Calu3 (cell line): ENCODE measurements at regions not wholly inside any gene's neighbourhood (a gene's known extent, or its start where the extent isn't known, plus 50 kb on each side); places are given as distances from the start of the nearest gene placed in this dataset.
"Not testable (repeated sequence)": the region's sequence is repeated elsewhere in the genome, so short reads cannot be mapped to it uniquely, and the experiment has no call there.

Experiments used
- BruUV-seq: library from RNA; stranded (reverse); fragments of 400-500 nt; replicated peaks from 2 replicates; lab custom pipeline; 2021; lab: Mats Ljungman, UMichigan
- CTCF ChIA-PET: fragments of 300-600 bp; sonication (Branson Sonifier 250); formaldehyde crosslinking; loops from one replicate; lab custom pipeline; 2022; ENCODE audit warnings: antibody characterized with exemption; lab: Charles Lee
- DNase-seq: peaks from one replicate; pipeline ENCODE4 v3.0.0; 2022
- H3K27ac Mint-ChIP-seq: one replicate; pipeline ENCODE4 v1.8.0; 2022; ENCODE audit warnings: mixed read lengths; ENCODE audit not compliant: unreplicated experiment
- H3K27me3 Mint-ChIP-seq: one replicate; pipeline ENCODE4 v1.8.0; 2022; ENCODE audit warnings: mixed read lengths; ENCODE audit not compliant: unreplicated experiment
- H3K36me3 Mint-ChIP-seq: one replicate; pipeline ENCODE4 v1.8.0; 2022; ENCODE audit warnings: mild to moderate bottlenecking, moderate library complexity, mixed read lengths; ENCODE audit not compliant: insufficient read depth, unreplicated experiment
- H3K4me1 Mint-ChIP-seq: one replicate; pipeline ENCODE4 v1.8.0; 2022; ENCODE audit warnings: mild to moderate bottlenecking, low read depth, mixed read lengths; ENCODE audit not compliant: unreplicated experiment
- H3K4me3 Mint-ChIP-seq: one replicate; pipeline ENCODE4 v1.8.0; 2022; ENCODE audit warnings: mild to moderate bottlenecking, low read depth, moderate library complexity, mixed read lengths; ENCODE audit not compliant: unreplicated experiment
- H3K9me3 Mint-ChIP-seq: one replicate; pipeline ENCODE4 v1.8.0; 2022; ENCODE audit warnings: low read depth, mixed read lengths; ENCODE audit not compliant: unreplicated experiment
- intact Hi-C: fragments of 100-400 bp; cut with micrococcal nuclease; formaldehyde crosslinking; loops from one replicate; pipeline ENCODE4 v1.10.0; 2022; ENCODE audit not compliant: unreplicated experiment
- TF ChIP-seq, protein P1 (sequence below): fragments of 200-600 bp; IDR thresholded peaks from one replicate; pipeline ENCODE4 v1.8.0; 2022; ENCODE audit warnings: antibody characterized with exemption; ENCODE audit not compliant: unreplicated experiment

DNA sequence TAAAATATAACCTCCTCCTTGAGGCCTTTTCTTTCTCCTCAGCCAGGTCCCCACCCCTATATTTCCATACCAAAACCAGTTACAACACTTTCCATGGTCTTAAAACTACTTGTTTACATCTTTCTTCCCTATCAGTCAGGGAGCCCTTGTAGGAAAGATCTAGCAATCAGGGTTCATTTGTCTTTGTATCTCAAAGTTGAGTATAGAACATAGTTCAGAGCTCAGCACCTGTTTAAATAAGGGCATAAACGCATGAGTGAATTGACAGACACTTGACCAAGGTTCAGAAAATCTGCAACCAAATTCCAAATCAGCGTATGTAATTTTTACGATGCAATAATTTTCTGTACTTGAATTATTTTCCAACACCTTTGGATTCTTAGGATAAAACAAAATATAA, 352.2 kb upstream of the MAGEB16 start:
- Mint-ChIP-seq H3K4me1 (peaks cover 21% of the 10 kb centered on the region), H3K9me3 (peaks cover 4% of the 10 kb centered on the region), H3K4me3 (no peak overlapping the region), H3K36me3 (peaks cover 6% of the 10 kb centered on the region), H3K27ac (peak overlapping the region; percentile 91), H3K27me3 (no peaks in the 10 kb centered on the region)
- TF ChIP-seq, protein P1, sequence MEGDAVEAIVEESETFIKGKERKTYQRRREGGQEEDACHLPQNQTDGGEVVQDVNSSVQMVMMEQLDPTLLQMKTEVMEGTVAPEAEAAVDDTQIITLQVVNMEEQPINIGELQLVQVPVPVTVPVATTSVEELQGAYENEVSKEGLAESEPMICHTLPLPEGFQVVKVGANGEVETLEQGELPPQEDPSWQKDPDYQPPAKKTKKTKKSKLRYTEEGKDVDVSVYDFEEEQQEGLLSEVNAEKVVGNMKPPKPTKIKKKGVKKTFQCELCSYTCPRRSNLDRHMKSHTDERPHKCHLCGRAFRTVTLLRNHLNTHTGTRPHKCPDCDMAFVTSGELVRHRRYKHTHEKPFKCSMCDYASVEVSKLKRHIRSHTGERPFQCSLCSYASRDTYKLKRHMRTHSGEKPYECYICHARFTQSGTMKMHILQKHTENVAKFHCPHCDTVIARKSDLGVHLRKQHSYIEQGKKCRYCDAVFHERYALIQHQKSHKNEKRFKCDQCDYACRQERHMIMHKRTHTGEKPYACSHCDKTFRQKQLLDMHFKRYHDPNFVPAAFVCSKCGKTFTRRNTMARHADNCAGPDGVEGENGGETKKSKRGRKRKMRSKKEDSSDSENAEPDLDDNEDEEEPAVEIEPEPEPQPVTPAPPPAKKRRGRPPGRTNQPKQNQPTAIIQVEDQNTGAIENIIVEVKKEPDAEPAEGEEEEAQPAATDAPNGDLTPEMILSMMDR = no peak
- no peak for DNase-seq
- intact Hi-C loops = loop anchor here (10.0 kb wide), 1 partner anchor 791 kb away; the partner anchor contains the start of gene TMEM47
- CTCF ChIA-PET = no interaction called here
- BruUV-seq = no TSS peak

DNA sequence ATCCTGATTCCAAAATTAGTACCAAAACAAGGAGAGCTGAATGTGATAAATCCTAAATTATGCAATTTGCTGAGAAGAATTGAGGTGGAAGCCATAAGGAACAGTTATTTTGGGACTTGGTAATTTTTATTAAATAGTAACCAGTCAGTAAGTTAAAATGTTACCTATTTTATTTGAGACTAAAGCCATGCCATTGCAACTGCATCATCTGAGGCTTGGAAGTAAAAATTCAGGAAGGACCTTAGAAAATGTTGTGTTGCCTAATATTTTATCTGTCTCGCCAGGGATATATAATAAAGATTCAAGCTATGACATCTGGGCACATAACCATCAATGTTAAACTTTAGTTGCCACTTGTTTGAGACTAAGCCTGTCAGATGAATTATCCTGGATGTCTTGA, 341.3 kb upstream of the MAGEB16 start:
- intact Hi-C loops = loop anchor here (5.0 kb wide), 1 partner anchor 40 kb away; no protein-coding TSS in a partner anchor
- H3K27ac Mint-ChIP-seq = peak overlapping the region; percentile 75
- H3K4me3 Mint-ChIP-seq = no peak overlapping the region
- TF ChIP-seq, protein P1 = no peak
- no peak for DNase-seq
- H3K4me1 Mint-ChIP-seq = peaks cover 26% of the 10 kb centered on the region
- BruUV-seq = no TSS peak
- H3K36me3 Mint-ChIP-seq = no peaks in the 10 kb centered on the region
- H3K9me3 Mint-ChIP-seq = peaks cover 4% of the 10 kb centered on the region
- CTCF ChIA-PET = no interaction called here
- H3K27me3 Mint-ChIP-seq = no peaks in the 10 kb centered on the region

DNA sequence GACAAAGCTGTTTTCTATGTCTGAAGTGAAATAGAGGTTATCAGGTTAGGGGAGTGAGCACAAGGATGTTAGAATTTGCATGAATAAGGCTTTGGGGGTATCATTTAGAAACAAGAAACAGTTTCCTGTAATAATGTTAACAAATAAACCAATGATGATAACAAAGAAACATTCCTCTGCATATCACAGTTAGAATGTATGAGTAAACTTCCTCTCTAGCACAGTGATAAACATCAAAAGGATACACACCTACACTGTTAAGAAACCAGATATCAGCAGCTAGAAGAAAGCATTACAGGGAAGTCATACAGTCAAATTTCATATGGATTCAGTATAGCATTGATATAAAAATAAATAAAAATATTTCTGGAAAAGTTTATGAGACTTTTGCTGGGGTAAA, 340.0 kb upstream of the MAGEB16 start:
- H3K36me3 Mint-ChIP-seq = no peaks in the 10 kb centered on the region
- H3K9me3 Mint-ChIP-seq = peaks cover 4% of the 10 kb centered on the region
- intact Hi-C loops = loop anchor here (2.0 to 5.0 kb wide), 2 partner anchors 15 to 39 kb away; no protein-coding TSS in a partner anchor
- BruUV-seq = no TSS peak
- TF ChIP-seq, protein P1 = no peak
- H3K27me3 Mint-ChIP-seq = no peaks in the 10 kb centered on the region
- CTCF ChIA-PET = no interaction called here
- no peak for DNase-seq
- peaks cover 26% of the 10 kb centered on the region for H3K4me1 Mint-ChIP-seq
- H3K4me3 Mint-ChIP-seq = no peak overlapping the region
- H3K27ac Mint-ChIP-seq = peak overlapping the region; percentile 75

DNA sequence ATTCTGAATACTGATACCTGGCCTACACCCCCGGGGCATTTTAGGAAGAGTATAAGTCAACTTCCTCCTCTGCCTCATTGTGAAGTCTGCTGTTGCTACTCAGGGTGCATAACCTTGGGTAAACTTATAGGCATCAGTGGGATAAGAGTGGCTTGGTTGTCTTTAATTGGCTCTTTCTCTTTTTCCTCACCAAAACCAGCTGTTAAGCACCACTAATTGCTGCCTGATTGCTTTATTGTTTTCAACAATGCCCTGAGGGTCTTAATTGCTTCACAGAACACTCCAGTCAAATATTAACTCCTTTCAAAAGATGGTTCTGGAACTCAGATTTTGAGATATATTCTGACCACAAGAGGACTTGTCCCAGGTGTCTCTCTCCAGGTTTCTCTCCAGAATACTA, 337.0 kb upstream of the MAGEB16 start:
- Mint-ChIP-seq H3K36me3 (peaks cover 3% of the 10 kb centered on the region), H3K9me3 (peaks cover 9% of the 10 kb centered on the region), H3K27me3 (no peaks in the 10 kb centered on the region), H3K27ac (peak overlapping the region; percentile 78), H3K4me3 (no peak overlapping the region), H3K4me1 (peaks cover 23% of the 10 kb centered on the region)
- no TSS peak for BruUV-seq
- DNase-seq = no peak
- intact Hi-C loops = loop anchor here (10.0 kb wide), 1 partner anchor 264 kb away; no protein-coding TSS in a partner anchor
- TF ChIP-seq, protein P1 = no peak
- CTCF ChIA-PET = no interaction called here

DNA sequence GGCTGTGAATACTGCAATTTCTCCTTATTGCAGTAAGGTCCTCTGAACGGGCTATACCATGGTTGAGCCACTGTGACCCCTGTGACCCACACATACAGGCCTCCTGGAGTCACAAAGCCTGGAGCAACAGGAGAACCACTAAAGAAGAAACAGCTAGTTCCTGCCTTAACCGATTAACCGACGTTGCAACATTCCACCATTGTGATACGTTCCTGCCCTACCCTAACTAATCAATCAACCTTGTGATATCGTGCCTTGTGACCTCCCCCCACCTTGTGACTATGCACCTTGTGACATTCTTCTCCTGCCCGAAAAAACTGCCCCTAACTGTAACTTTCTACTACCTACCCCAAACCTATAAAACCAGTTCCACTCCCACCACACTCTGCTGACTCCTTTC, 301.5 kb upstream of the MAGEB16 start:
- BruUV-seq, H3K9me3 Mint-ChIP-seq, CTCF ChIA-PET, H3K27me3 Mint-ChIP-seq: not testable (repeated sequence)
- Mint-ChIP-seq H3K27ac (peak overlapping the region; percentile 100), H3K4me1 (peaks cover 22% of the 10 kb centered on the region), H3K36me3 (peaks cover 12% of the 10 kb centered on the region), H3K4me3 (peak overlapping the region; percentile 65)
- peak; percentile 33 for DNase-seq
- intact Hi-C loops = loop anchor here (1.0 to 5.0 kb wide), 2 partner anchors 39 to 53 kb away; no protein-coding TSS in a partner anchor

DNA sequence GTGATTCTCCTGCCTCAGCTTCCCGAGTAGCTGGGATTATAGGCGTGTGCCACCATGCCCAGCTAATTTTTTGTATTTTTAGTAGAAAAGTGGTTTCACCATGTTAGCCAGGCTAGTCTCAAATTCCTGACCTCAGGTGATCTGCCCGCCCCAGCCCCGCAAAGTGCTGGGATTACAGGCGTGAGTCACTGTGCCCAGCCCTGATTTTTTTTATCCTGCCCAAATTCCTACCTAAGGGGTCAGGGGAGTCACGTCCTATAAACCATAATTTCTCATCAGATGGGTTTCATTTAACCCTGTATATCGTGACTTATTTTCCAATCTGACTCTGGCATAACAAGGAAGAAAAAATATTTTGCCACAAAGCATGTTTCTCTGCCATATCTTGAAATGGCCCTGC, 300.7 kb upstream of the MAGEB16 start:
- DNase-seq = peak; percentile 59
- H3K36me3 Mint-ChIP-seq = peaks cover 12% of the 10 kb centered on the region
- CTCF ChIA-PET = interaction anchor here (0.6 kb wide), 1 partner anchor 10 kb away, joined by 3 read pairs; no protein-coding TSS in a partner anchor

More for the DNA sequence above, 300.7 kb upstream of the MAGEB16 start:
- H3K27me3 Mint-ChIP-seq, H3K9me3 Mint-ChIP-seq, BruUV-seq: not testable (repeated sequence)
- intact Hi-C loops = loop anchor here (1.0 to 5.0 kb wide), 2 partner anchors 40 to 54 kb away; no protein-coding TSS in a partner anchor
- H3K27ac Mint-ChIP-seq = peak overlapping the region; percentile 100
- peak overlapping the region; percentile 65 for H3K4me3 Mint-ChIP-seq
- peaks cover 19% of the 10 kb centered on the region for H3K4me1 Mint-ChIP-seq
